GM12875 (cell line): ENCODE measurements at regions not wholly inside any gene's neighbourhood (a gene's known extent, or its start where the extent isn't known, plus 50 kb on each side); places are given as distances from the start of the nearest gene placed in this dataset.

Experiments
- H3K4me3 ChIP-seq: one replicate; pipeline ENCODE4 v1.5.1; 2011; ENCODE audit warnings: low read depth, low read length, control low read depth
- CTCF ChIP-seq: IDR thresholded peaks from 2 replicates; pipeline ENCODE4 v1.5.1; 2011; ENCODE audit warnings: low read depth, mild to moderate bottlenecking, control low read depth, inconsistent platforms, low read length, moderate library complexity, borderline replicate concordance; ENCODE audit not compliant: insufficient read depth

- no peak overlapping the region for H3K4me3 ChIP-seq
- no peak for TF ChIP-seq CTCF
These were observed 321.1 kb downstream of the SATB2 start for GRCh38 chr2:199136681-199137080.

- no peak for TF ChIP-seq CTCF
- no peak overlapping the region for H3K4me3 ChIP-seq
These were observed 321.5 kb downstream of the SATB2 start for GRCh38 chr2:199136242-199136641.

- no peak for TF ChIP-seq CTCF
These were observed 325.9 kb downstream of the SATB2 start for GRCh38 chr2:199131876-199132275.

GRCh38 chr2:199131136-199131655 lies 326.5 kb downstream of the SATB2 start:
- no peak for TF ChIP-seq CTCF
- no peak overlapping the region for H3K4me3 ChIP-seq

More at GRCh38 chr2:199131876-199132275, 325.9 kb downstream of the SATB2 start:
- H3K4me3 ChIP-seq, result no peak overlapping the region

- TF ChIP-seq CTCF, result no peak
- no peak overlapping the region for H3K4me3 ChIP-seq
These were observed 327.2 kb downstream of the SATB2 start for GRCh38 chr2:199130501-199130900.

GRCh38 chr2:199128476-199129229 lies 329.1 kb downstream of the SATB2 start:
- H3K4me3 ChIP-seq, result no peak overlapping the region
- TF ChIP-seq CTCF, result no peak

GRCh38 chr2:199119796-199120195 lies 337.9 kb downstream of the SATB2 start:
- no peak overlapping the region for H3K4me3 ChIP-seq
- TF ChIP-seq CTCF, result no peak
